Islet precursor cell (in vitro differentiated cells): ENCODE measurements at regions not wholly inside any gene's neighbourhood (a gene's known extent, or its start where the extent isn't known, plus 50 kb on each side); places are given as distances from the start of the nearest gene placed in this dataset.
"Not testable (repeated sequence)": the region's sequence is repeated elsewhere in the genome, so short reads cannot be mapped to it uniquely, and the experiment has no call there.

Experiments
- DNase-seq: peaks from one replicate; pipeline ENCODE4 v3.0.0-alpha.2; 2018

GRCh38 chr3:53401154-53401553, 53.8 kb upstream of the DCP1A start:
- DNase-seq = no peak

GRCh38 chr3:53402326-53402725, 55.0 kb upstream of the DCP1A start:
- DNase-seq = no peak

GRCh38 chr3:53411371-53411770, 64.0 kb upstream of the DCP1A start:
- no peak for DNase-seq

GRCh38 chr3:53412953-53413352, 65.6 kb upstream of the DCP1A start:
- DNase-seq = no peak

- DNase-seq = peak; percentile 78
Measured at GRCh38 chr3:53416530-53416929, 69.2 kb upstream of the DCP1A start.

GRCh38 chr3:53420831-53421230, 73.5 kb upstream of the DCP1A start:
- no peak for DNase-seq

GRCh38 chr3:53422954-53423698, 71.3 kb upstream of the CACNA1D start:
- no peak for DNase-seq

GRCh38 chr3:53425936-53426335, 68.5 kb upstream of the CACNA1D start:
- DNase-seq = no peak

- no peak for DNase-seq
Measured at GRCh38 chr3:53426918-53427317, 67.5 kb upstream of the CACNA1D start.

GRCh38 chr3:53436828-53437227, 57.6 kb upstream of the CACNA1D start:
- DNase-seq = no peak

GRCh38 chr3:53442863-53443262, 51.5 kb upstream of the CACNA1D start:
- not testable (repeated sequence) for DNase-seq
